NT2/D1 (cell line): ENCODE measurements at regions not wholly inside any gene's neighbourhood (a gene's known extent, or its start where the extent isn't known, plus 50 kb on each side); places are given as distances from the start of the nearest gene placed in this dataset.

Source experiments
- SUZ12 ChIP-seq: IDR thresholded peaks from 2 replicates; pipeline ENCODE4 v1.6.1; 2011; ENCODE audit not compliant: insufficient read length, insufficient read depth; ENCODE audit errors: extremely low read depth
- YY1 ChIP-seq: IDR thresholded peaks from 2 replicates; pipeline ENCODE4 v1.6.1; 2011; ENCODE audit not compliant: insufficient read length, insufficient read depth
- ZNF274 ChIP-seq: IDR thresholded peaks from 2 replicates; pipeline ENCODE4 v1.6.1; 2011; ENCODE audit warnings: mild to moderate bottlenecking, low read depth, low read length

- TF ChIP-seq SUZ12 (no peak), ZNF274 (no peak), YY1 (no peak)
Observed at GRCh38 chr17:13825526-13826040, 223.9 kb upstream of the HS3ST3A1 start.
